H9 (cell line): ENCODE measurements at regions not wholly inside any gene's neighbourhood (a gene's known extent, or its start where the extent isn't known, plus 50 kb on each side); places are given as distances from the start of the nearest gene placed in this dataset.

Experiments
- DNase-seq: peaks from one replicate; pipeline ENCODE4 v3.0.0-alpha.2; 2017
- H2AFZ ChIP-seq: one replicate; pipeline ENCODE4 v1.6.1; 2013; ENCODE audit warnings: mild to moderate bottlenecking, low read length, control low read depth, moderate library complexity
- H2AK5ac ChIP-seq: 2 replicates; pipeline ENCODE4 v1.6.1; 2013; ENCODE audit warnings: low read length, control low read depth, mixed read lengths; ENCODE audit not compliant: insufficient read length
- H2BK120ac ChIP-seq: one replicate; pipeline ENCODE4 v1.6.1; 2013; ENCODE audit warnings: low read depth, mild to moderate bottlenecking, low read length, control low read depth, inconsistent platforms; ENCODE audit not compliant: poor library complexity, severe bottlenecking
- H2BK12ac ChIP-seq: 2 replicates; pipeline ENCODE4 v1.6.1; 2013; ENCODE audit warnings: low read length, control low read depth, mixed read lengths, low read depth; ENCODE audit not compliant: insufficient read length
- H2BK15ac ChIP-seq: 2 replicates; pipeline ENCODE4 v1.6.1; 2013; ENCODE audit warnings: low read depth, low read length, control low read depth
- H2BK20ac ChIP-seq: one replicate; pipeline ENCODE4 v1.6.1; 2013; ENCODE audit warnings: low read depth, mild to moderate bottlenecking, low read length, control low read depth, inconsistent platforms; ENCODE audit not compliant: poor library complexity, severe bottlenecking
- H2BK5ac ChIP-seq: 2 replicates; pipeline ENCODE4 v1.6.1; 2013; ENCODE audit warnings: low read length, control low read depth, mixed read lengths; ENCODE audit not compliant: insufficient read length
- H3K14ac ChIP-seq: 2 replicates; pipeline ENCODE4 v1.6.1; 2013; ENCODE audit warnings: low read length, control low read depth; ENCODE audit not compliant: insufficient read depth
- H3K18ac ChIP-seq: 2 replicates; pipeline ENCODE4 v1.6.1; 2013; ENCODE audit warnings: low read depth, mild to moderate bottlenecking, mixed read lengths, low read length, control low read depth; ENCODE audit not compliant: insufficient read length
- H3K23ac ChIP-seq: 2 replicates; pipeline ENCODE4 v1.6.1; 2013; ENCODE audit warnings: low read length, control low read depth, mixed read lengths, low read depth; ENCODE audit not compliant: insufficient read length
- H3K23me2 ChIP-seq: 2 replicates; pipeline ENCODE4 v1.6.1; 2013; ENCODE audit warnings: low read depth, mild to moderate bottlenecking, mixed read lengths, low read length, control low read depth; ENCODE audit not compliant: insufficient read length, poor library complexity, severe bottlenecking
- H3K27ac ChIP-seq: 2 replicates; pipeline ENCODE4 v1.5.1; 2013; ENCODE audit warnings: low read length, control low read depth, mixed read lengths, low read depth; ENCODE audit not compliant: insufficient read length
- H3K27me3 ChIP-seq: 2 replicates; pipeline ENCODE4 v1.6.1; 2013; ENCODE audit warnings: low read length, control low read depth, inconsistent platforms; ENCODE audit not compliant: insufficient read depth
- H3K4ac ChIP-seq: 2 replicates; pipeline ENCODE4 v1.6.1; 2013; ENCODE audit warnings: low read depth, mild to moderate bottlenecking, control low read depth, inconsistent platforms, low read length, moderate library complexity
- H3K4me1 ChIP-seq: 2 replicates; pipeline ENCODE4 v1.6.1; 2013; ENCODE audit warnings: low read length, control low read depth, inconsistent platforms; ENCODE audit not compliant: insufficient read depth
- H3K4me2 ChIP-seq: 2 replicates; pipeline ENCODE4 v1.6.1; 2013; ENCODE audit warnings: low read length, control low read depth, mixed read lengths; ENCODE audit not compliant: insufficient read length, insufficient read depth
- H3K56ac ChIP-seq: 2 replicates; pipeline ENCODE4 v1.6.1; 2013; ENCODE audit warnings: low read depth, mild to moderate bottlenecking, mixed read lengths, low read length, control low read depth; ENCODE audit not compliant: insufficient read length
- H3K79me1 ChIP-seq: 2 replicates; pipeline ENCODE4 v1.6.1; 2013; ENCODE audit warnings: low read depth, mild to moderate bottlenecking, moderate library complexity, low read length, control low read depth, inconsistent platforms; ENCODE audit not compliant: insufficient read depth, poor library complexity, severe bottlenecking
- H3K79me2 ChIP-seq: 2 replicates; pipeline ENCODE4 v1.6.1; 2013; ENCODE audit warnings: low read length, control low read depth, inconsistent platforms; ENCODE audit not compliant: insufficient read depth
- H3K9ac ChIP-seq: 2 replicates; pipeline ENCODE4 v1.6.1; 2013; ENCODE audit warnings: low read length, control low read depth, mixed read lengths; ENCODE audit not compliant: insufficient read length; ENCODE audit errors: extremely low read depth
- H3K9me3 ChIP-seq: one replicate; pipeline ENCODE4 v1.6.1; 2013; ENCODE audit warnings: low read depth, low read length, inconsistent platforms; ENCODE audit not compliant: control insufficient read depth
- H3T11ph ChIP-seq: one replicate; pipeline ENCODE4 v1.6.1; 2013; ENCODE audit warnings: mild to moderate bottlenecking, low read length, control low read depth, inconsistent platforms
- H4K20me1 ChIP-seq: one replicate; pipeline ENCODE4 v1.6.1; 2013; ENCODE audit not compliant: control insufficient read depth, insufficient read length, insufficient read depth
- H4K5ac ChIP-seq: 2 replicates; pipeline ENCODE4 v1.6.1; 2013; ENCODE audit warnings: low read depth, mild to moderate bottlenecking, mixed read lengths, low read length, control low read depth; ENCODE audit not compliant: insufficient read length
- H4K8ac ChIP-seq: replicated peaks from 2 replicates; pipeline ENCODE4 v1.6.1; 2013; ENCODE audit warnings: low read length, control low read depth, mixed read lengths, low read depth; ENCODE audit not compliant: insufficient read length
- H4K91ac ChIP-seq: 2 replicates; pipeline ENCODE4 v1.6.1; 2013; ENCODE audit warnings: low read depth, mild to moderate bottlenecking, moderate library complexity, mixed read lengths, low read length, control low read depth; ENCODE audit not compliant: insufficient read length
- H3K27ac Mint-ChIP-seq, 3 experiments: 2 replicates in 2 of 3; 3 replicates in 1 of 3; pipeline ENCODE4 v1.8.0; 2020 to 2021; ENCODE audit warnings: mixed read lengths in 3 of 3, mild to moderate bottlenecking in 1 of 3, moderate library complexity in 1 of 3
- H3K27me3 Mint-ChIP-seq: 2 replicates; pipeline ENCODE4 v1.8.0; 2021; ENCODE audit warnings: low read depth, mild to moderate bottlenecking, moderate library complexity, mixed read lengths
- H3K36me3 Mint-ChIP-seq, 3 experiments: 2 replicates in 2 of 3; 3 replicates in 1 of 3; pipeline ENCODE4 v1.8.0; 2020 to 2021; ENCODE audit warnings: low read depth in 3 of 3, mixed read lengths in 3 of 3; ENCODE audit not compliant: insufficient read depth in 1 of 3
- H3K4me1 Mint-ChIP-seq, 2 experiments: 2 replicates each; pipeline ENCODE4 v1.8.0; 2020; ENCODE audit warnings: mixed read lengths in 2 of 2
- H3K4me3 Mint-ChIP-seq, 2 experiments: 2 replicates in 1 of 2; 3 replicates in 1 of 2; pipeline ENCODE4 v1.8.0; 2020 to 2021; ENCODE audit warnings: mild to moderate bottlenecking in 2 of 2, mixed read lengths in 2 of 2, moderate library complexity in 1 of 2
- H3K9me3 Mint-ChIP-seq, 2 experiments: 2 replicates in 1 of 2; 3 replicates in 1 of 2; pipeline ENCODE4 v1.8.0; 2020; ENCODE audit warnings: mild to moderate bottlenecking in 2 of 2, mixed read lengths in 2 of 2, moderate library complexity in 1 of 2
- WGBS: extraction: QIAGEN DNeasy Blood & Tissue Kit; methylation state at CpG from one replicate; pipeline ENCODE4 v1.1.7; 2013; ENCODE audit warnings: missing lambda C conversion rate, low lambda C conversion rate, mixed read lengths; ENCODE audit not compliant: insufficient read length; ENCODE audit errors: extremely low coverage; 5-methylcytosine and 5-hydroxymethylcytosine counted together
- TF ChIP-seq, protein P1 (sequence below): fragments of 200-600 bp; sonication (generic); conservative IDR thresholded peaks from 3 replicates; pipeline ENCODE4 v1.8.0; 2021; ENCODE audit warnings: antibody characterized with exemption, mild to moderate bottlenecking

DNA sequence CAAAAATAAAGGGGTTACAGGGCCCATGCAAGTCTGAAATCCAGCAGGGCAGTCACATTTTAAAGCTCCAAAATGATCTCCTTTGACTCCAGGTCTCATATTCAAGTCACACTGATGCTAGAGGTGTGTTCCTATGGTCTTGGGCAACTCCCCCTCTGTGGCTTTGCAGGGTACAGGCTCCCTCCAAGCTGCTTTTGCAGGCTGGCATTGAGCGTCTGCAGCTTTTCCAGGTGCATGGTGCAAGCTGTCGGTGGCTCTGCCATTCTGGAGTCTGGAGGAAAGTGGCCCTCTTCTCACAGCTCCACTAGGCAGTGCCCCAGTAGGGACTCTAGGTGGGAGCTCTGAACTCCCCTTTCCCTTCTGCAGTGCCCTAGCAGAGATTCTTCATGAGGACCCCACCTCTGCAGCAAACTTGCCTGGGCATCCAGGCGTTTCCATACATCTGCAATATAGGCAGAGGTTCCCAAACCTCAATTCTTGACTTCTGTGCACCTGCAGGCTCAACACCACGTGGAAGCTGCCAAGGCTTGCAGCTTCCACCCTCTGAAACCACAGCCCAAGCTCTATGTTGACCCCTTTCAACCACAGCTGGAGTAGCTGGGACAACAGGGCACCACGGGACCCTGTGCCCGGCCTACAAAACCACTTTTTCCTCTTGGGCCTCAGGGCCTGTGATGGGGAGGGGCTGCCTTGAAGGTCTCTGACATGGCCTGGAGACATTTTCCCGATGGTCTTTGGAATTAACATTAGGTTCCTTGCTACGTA, 80.1 kb upstream of the PLSCR5 start:
- Histone ChIP-seq H3K4ac (no peak overlapping the region), H3K27ac (no peak overlapping the region), H2BK20ac (no peak overlapping the region), H3K9ac (no peak overlapping the region), H3K4me1 (no peaks in the 10 kb centered on the region), H3K9me3 (no peaks in the 10 kb centered on the region), H3K23ac (no peak overlapping the region), H4K5ac (no peak overlapping the region), H3K79me1 (no peaks in the 10 kb centered on the region), H3K4me2 (no peak overlapping the region), H4K8ac (no peak overlapping the region), H3K18ac (no peak overlapping the region), H3K56ac (no peak overlapping the region), H3T11ph (no peak overlapping the region), H2BK120ac (no peak overlapping the region), H3K23me2 (no peaks in the 10 kb centered on the region), H4K91ac (no peak overlapping the region), H2AK5ac (no peak overlapping the region), H2BK12ac (no peak overlapping the region), H3K27me3 (no peaks in the 10 kb centered on the region), H3K14ac (no peak overlapping the region), H2AFZ (no peak overlapping the region), H3K79me2 (no peaks in the 10 kb centered on the region), H2BK15ac (no peak overlapping the region), H2BK5ac (no peak overlapping the region), H4K20me1 (no peaks in the 10 kb centered on the region)
- peaks cover 3% of the 10 kb centered on the region in 2 experiments; a peak in 1 of 4 replicates for H3K4me1 Mint-ChIP-seq
- H3K36me3 Mint-ChIP-seq = peaks cover 0 to 7% (median 2%) of the 10 kb centered on the region in 3 experiments; a peak in 2 of 7 replicates
- no CpG with 5 or more reads among the region's 8 CpGs for WGBS
- no peak overlapping the region for H3K27ac Mint-ChIP-seq
- TF ChIP-seq, protein P1, sequence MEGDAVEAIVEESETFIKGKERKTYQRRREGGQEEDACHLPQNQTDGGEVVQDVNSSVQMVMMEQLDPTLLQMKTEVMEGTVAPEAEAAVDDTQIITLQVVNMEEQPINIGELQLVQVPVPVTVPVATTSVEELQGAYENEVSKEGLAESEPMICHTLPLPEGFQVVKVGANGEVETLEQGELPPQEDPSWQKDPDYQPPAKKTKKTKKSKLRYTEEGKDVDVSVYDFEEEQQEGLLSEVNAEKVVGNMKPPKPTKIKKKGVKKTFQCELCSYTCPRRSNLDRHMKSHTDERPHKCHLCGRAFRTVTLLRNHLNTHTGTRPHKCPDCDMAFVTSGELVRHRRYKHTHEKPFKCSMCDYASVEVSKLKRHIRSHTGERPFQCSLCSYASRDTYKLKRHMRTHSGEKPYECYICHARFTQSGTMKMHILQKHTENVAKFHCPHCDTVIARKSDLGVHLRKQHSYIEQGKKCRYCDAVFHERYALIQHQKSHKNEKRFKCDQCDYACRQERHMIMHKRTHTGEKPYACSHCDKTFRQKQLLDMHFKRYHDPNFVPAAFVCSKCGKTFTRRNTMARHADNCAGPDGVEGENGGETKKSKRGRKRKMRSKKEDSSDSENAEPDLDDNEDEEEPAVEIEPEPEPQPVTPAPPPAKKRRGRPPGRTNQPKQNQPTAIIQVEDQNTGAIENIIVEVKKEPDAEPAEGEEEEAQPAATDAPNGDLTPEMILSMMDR = no peak
- DNase-seq = no peak
- no peak overlapping the region for H3K4me3 Mint-ChIP-seq
- peaks cover 0 to 2% of the 10 kb centered on the region in 2 experiments; a peak in 2 of 5 replicates for H3K9me3 Mint-ChIP-seq
- H3K27me3 Mint-ChIP-seq = no peaks in the 10 kb centered on the region
